Breast epithelium (tissue), 4 donors: ENCODE measurements at regions not wholly inside any gene's neighbourhood (a gene's known extent, or its start where the extent isn't known, plus 50 kb on each side); places are given as distances from the start of the nearest gene placed in this dataset.
"Not testable (repeated sequence)": the region's sequence is repeated elsewhere in the genome, so short reads cannot be mapped to it uniquely, and the experiment has no call there.

Experiments
- DNase-seq, 2 donors: peaks; one replicate each; pipeline ENCODE4 v3.0.0-alpha.2; 2019; ENCODE audit warnings: low spot score in 2 of 2
- H3K27ac ChIP-seq, 2 donors: fragments of 200-600 bp; sonication (generic) in 1 of 2; one replicate each; pipeline ENCODE4 v1.5.1; 2016 to 2019; ENCODE audit warnings: mild to moderate bottlenecking in 1 of 2
- H3K27me3 ChIP-seq, 2 donors: fragments of 200-600 bp; sonication (generic) in 1 of 2; one replicate each; pipeline versions ENCODE4 v1.5.1 to v1.6.0; 2017 to 2019; ENCODE audit warnings: control low read depth in 1 of 2, mild to moderate bottlenecking in 1 of 2
- H3K36me3 ChIP-seq: fragments of 200-600 bp; one replicate; pipeline ENCODE4 v1.5.1; 2019
- H3K4me1 ChIP-seq, 2 donors: fragments of 200-600 bp; sonication (generic); one replicate each; pipeline ENCODE4 v1.5.1; 2016 to 2019; ENCODE audit warnings: control low read depth in 1 of 2
- H3K4me3 ChIP-seq, 3 donors: fragments of 200-600 bp; sonication (generic); 1 replicate in 2 of 3; 2 replicates in 1 of 3; pipeline ENCODE4 v1.5.1; 2016 to 2019; ENCODE audit warnings: mild to moderate bottlenecking in 3 of 3, moderate library complexity in 2 of 3
- H3K9me3 ChIP-seq, 2 donors: fragments of 200-600 bp; sonication (generic) in 1 of 2; one replicate each; pipeline ENCODE4 v1.5.1; 2016 to 2019; ENCODE audit warnings: control low read depth in 1 of 2
- POLR2A ChIP-seq: fragments of 450-650 bp; IDR thresholded peaks from one replicate; pipeline ENCODE4 v1.6.1; 2016; ENCODE audit warnings: antibody characterized with exemption, mild to moderate bottlenecking, moderate library complexity
- POLR2AphosphoS5 ChIP-seq, 3 donors: sonication (generic); formaldehyde crosslinking; IDR thresholded peaks; one replicate each; pipeline ENCODE4 v1.6.1; 2017; ENCODE audit warnings: antibody characterized with exemption in 3 of 3
- intact Hi-C: fragments of 100-400 bp; cut with DNase I; formaldehyde crosslinking; loops from one replicate; pipeline ENCODE4 v1.15.1; 2023; ENCODE audit warnings: low total_unique reads
- TF ChIP-seq, protein P1 (sequence below), 3 donors: fragments of 450-650 bp; IDR thresholded peaks; one replicate each; pipeline ENCODE4 v1.5.1; 2016 to 2017; ENCODE audit warnings: antibody characterized with exemption in 3 of 3, mild to moderate bottlenecking in 3 of 3, moderate library complexity in 3 of 3

DNA sequence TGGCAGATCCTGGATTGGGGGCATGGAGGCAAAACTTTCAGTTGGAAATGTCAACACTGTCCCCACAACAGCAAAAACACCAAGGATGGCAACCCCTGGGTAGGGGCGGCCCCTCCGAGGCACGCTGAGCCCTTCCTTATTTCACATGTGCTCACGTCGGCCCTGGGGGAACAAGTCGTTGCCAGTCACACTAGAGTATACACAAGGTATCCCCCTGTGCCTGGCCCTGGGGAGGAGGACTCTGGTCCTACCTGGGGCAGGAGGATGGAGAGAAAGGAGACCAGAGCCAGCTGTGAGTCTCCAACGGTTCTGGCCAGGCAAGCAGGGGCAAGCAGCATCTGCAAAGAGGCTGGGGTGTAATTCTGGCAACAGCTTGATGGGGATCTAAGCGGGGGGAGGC is 126.9 kb upstream of the FOXD4L5 start:
- Histone ChIP-seq H3K27ac (no peak overlapping the region), H3K4me3 (no peak overlapping the region), H3K4me1 (no peaks in the 10 kb centered on the region), H3K9me3 (peaks cover 0 to 5% of the 10 kb centered on the region in 2 donors), H3K27me3 (no peaks in the 10 kb centered on the region), H3K36me3 (no peaks in the 10 kb centered on the region)
- DNase-seq: no peak
- TF ChIP-seq POLR2AphosphoS5 (IDR thresholded peaks at IDR 0.05): no peak
- TF ChIP-seq POLR2A: no peak
- TF ChIP-seq, protein P1, sequence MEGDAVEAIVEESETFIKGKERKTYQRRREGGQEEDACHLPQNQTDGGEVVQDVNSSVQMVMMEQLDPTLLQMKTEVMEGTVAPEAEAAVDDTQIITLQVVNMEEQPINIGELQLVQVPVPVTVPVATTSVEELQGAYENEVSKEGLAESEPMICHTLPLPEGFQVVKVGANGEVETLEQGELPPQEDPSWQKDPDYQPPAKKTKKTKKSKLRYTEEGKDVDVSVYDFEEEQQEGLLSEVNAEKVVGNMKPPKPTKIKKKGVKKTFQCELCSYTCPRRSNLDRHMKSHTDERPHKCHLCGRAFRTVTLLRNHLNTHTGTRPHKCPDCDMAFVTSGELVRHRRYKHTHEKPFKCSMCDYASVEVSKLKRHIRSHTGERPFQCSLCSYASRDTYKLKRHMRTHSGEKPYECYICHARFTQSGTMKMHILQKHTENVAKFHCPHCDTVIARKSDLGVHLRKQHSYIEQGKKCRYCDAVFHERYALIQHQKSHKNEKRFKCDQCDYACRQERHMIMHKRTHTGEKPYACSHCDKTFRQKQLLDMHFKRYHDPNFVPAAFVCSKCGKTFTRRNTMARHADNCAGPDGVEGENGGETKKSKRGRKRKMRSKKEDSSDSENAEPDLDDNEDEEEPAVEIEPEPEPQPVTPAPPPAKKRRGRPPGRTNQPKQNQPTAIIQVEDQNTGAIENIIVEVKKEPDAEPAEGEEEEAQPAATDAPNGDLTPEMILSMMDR (IDR thresholded peaks at IDR 0.05): no peak
- intact Hi-C loops: no loop called here

DNA sequence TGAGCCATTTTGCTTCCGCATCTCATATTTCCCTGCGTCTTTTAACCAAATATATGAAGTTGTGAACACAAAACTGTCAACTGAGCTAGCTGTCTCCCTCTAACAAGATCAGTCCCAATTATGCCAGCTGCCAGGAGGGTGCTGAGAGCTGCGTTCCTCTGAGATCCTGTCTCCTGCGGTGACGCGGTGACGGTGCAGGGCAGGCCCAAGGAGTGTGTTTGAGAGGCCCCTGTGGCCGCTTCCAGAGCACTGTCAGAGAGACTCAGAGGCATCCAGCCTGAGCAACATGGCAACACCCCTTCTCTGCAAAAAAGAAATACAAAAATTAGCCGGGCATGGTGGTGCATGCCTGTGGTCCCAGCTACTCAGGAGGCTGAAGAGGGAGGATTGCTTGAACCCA is 126.3 kb upstream of the FOXD4L5 start:
- H3K27me3 ChIP-seq: no peaks in the 10 kb centered on the region
- TF ChIP-seq, protein P1 (IDR thresholded peaks at IDR 0.05): no peak
- TF ChIP-seq POLR2A (no peak), POLR2AphosphoS5 (IDR thresholded peaks at IDR 0.05) (no peak)
- peaks cover 0 to under 1% of the 10 kb centered on the region in 2 donors for H3K9me3 ChIP-seq
- DNase-seq: no peak
- H3K4me3 ChIP-seq: no peak overlapping the region
- intact Hi-C loops: no loop called here
- H3K27ac ChIP-seq: no peak overlapping the region
- H3K4me1 ChIP-seq: no peaks in the 10 kb centered on the region
- no peaks in the 10 kb centered on the region for H3K36me3 ChIP-seq

DNA sequence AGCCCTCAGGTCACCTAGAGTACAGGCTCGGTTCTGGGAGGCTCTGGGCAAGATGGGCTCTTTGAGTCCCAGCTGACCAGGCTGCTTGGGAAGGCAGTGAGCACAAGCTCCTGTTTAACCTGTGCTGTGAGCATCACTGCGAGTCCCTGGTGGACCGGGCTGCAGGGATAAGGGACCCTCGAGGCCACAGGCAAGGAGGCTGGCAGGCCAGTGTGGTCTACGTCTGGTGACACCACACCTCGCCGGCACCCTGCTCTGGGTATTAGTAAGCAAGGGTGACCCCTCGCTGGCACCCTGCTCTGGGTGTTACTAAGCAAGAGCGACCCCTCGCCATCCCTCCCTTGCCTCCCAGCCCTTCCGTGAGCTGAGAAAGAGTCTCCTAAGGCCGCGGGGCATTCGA is 125.9 kb upstream of the FOXD4L5 start:
- H3K4me3 ChIP-seq: no peak overlapping the region
- no peaks in the 10 kb centered on the region for H3K9me3 ChIP-seq
- no peaks in the 10 kb centered on the region for H3K36me3 ChIP-seq
- TF ChIP-seq POLR2AphosphoS5 (IDR thresholded peaks at IDR 0.05): no peak
- TF ChIP-seq, protein P1 (IDR thresholded peaks at IDR 0.05): no peak
- TF ChIP-seq POLR2A: no peak
- H3K27ac ChIP-seq: no peak overlapping the region
- intact Hi-C loops: no loop called here
- H3K4me1 ChIP-seq: no peaks in the 10 kb centered on the region
- DNase-seq: no peak
- H3K27me3 ChIP-seq: no peaks in the 10 kb centered on the region

DNA sequence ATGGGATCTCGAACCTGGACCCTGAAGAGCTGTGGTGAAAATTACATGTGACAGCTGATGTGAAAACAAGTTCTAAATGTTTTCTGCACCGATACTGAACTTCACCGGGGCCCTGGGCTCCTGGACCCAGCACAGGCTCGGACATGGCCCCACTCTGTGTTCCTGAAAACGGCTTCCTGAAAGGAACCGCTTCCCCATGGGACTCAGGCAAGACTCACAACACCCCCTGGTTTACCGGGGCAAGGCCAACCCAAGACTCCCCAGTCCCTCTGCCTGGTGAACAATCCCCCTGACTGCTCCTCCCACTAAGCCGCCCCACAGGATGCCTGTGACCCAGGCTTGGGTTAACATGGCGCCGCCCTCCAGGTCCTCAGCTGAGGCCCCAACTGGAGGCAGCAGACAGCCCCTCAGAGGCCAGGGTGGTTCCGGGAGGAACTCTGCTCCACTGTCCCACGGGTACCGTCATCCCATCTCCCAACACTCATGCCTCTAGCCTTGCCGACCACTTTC is 124.5 kb upstream of the FOXD4L5 start:
- Histone ChIP-seq H3K9me3 (no peaks in the 10 kb centered on the region), H3K27me3 (no peaks in the 10 kb centered on the region), H3K36me3 (no peaks in the 10 kb centered on the region), H3K4me3 (no peak overlapping the region), H3K27ac (no peak overlapping the region), H3K4me1 (no peaks in the 10 kb centered on the region)
- intact Hi-C loops: no loop called here
- TF ChIP-seq, protein P1 (IDR thresholded peaks at IDR 0.05): no peak
- TF ChIP-seq POLR2A (no peak), POLR2AphosphoS5 (IDR thresholded peaks at IDR 0.05) (no peak)
- DNase-seq: no peak

DNA sequence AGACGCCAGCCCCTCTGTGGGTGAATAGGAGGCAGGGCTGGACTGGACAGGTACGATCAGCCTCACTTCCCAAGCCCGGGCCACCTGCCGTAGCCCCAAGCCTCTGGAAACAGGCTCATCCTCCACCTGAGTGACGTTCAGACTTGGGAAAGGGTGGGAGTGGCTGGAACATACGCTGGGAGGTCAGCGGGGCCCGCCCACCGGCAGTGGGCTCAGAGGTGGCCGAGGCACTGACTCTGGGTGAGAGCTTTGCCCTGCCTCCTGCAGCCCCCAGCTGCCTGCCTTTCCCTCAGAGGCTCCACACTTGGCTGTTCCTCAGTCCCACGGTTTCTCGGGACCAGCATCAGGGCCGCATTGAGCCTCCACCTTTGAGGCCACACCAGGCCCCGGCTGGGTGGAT is 123.8 kb upstream of the FOXD4L5 start:
- DNase-seq, H3K27me3 ChIP-seq, intact Hi-C loops, H3K4me1 ChIP-seq, H3K36me3 ChIP-seq, H3K9me3 ChIP-seq, H3K27ac ChIP-seq, H3K4me3 ChIP-seq: not testable (repeated sequence)

DNA sequence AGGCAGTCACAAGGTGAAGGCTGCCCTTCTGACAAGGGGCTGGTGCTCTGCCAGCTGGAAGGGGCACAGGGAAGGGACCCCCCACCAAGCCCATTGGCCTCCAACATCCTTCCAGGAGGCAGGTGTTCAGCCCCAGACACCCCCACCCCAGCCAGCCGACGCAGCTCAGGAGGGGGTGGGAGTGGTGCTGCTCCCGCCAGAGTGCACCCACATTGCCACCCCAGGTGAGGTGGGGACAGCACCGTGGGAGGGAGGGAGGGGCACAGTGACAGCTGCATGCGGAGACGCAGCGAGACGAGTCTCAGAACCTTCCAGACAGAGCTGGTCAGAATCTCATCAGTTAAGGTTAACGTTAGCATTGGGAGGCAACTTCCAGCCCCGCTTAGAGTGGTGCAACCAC is 121.6 kb upstream of the FOXD4L5 start:
- H3K4me1 ChIP-seq, intact Hi-C loops, H3K27me3 ChIP-seq, H3K4me3 ChIP-seq, DNase-seq, H3K27ac ChIP-seq, H3K36me3 ChIP-seq: not testable (repeated sequence)
- peaks cover 4 to 10% of the 10 kb centered on the region in 2 donors for H3K9me3 ChIP-seq

DNA sequence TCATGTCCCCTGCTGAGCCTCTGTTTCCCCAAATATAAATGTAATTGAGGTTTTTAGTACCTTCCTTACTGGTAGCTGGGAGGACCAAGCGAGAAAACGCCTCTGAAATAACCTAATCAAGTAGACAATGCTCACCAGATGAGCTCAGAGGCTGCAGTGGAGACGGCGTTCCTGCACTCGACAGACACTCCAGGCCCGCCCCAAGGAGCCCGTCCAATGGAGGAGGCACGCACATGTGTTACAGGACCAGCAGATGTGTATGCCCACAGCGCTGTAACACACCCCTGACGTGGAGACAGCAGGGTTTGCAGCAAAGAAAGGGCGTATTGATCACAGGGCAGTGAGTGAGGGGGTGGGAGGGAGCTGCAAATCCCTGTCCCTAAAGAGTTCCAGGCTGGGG is 120.8 kb upstream of the FOXD4L5 start:
- DNase-seq, H3K27me3 ChIP-seq, H3K36me3 ChIP-seq, H3K27ac ChIP-seq, intact Hi-C loops, H3K4me1 ChIP-seq, H3K4me3 ChIP-seq: not testable (repeated sequence)
- H3K9me3 ChIP-seq: peaks cover 8 to 10% of the 10 kb centered on the region in 2 donors
